Fibroblast of lung (primary cell): ENCODE measurements at regions not wholly inside any gene's neighbourhood (a gene's known extent, or its start where the extent isn't known, plus 50 kb on each side); places are given as distances from the start of the nearest gene placed in this dataset.

ENCODE experiments used
- DNase-seq, 2 donors: peaks; one replicate each; pipeline versions ENCODE4 v3.0.0 to v3.0.0-alpha.2; 2010; ENCODE audit warnings: low read depth in 2 of 2
- H2AFZ ChIP-seq: 2 replicates; pipeline ENCODE4 v1.5.1; 2012; ENCODE audit warnings: low read length, control low read depth, inconsistent platforms
- H3K27ac ChIP-seq: 2 replicates; pipeline ENCODE4 v1.5.1; 2011; ENCODE audit warnings: low read length, control low read depth; ENCODE audit not compliant: insufficient read depth
- H3K27me3 ChIP-seq: 2 replicates; pipeline ENCODE4 v1.5.1; 2011; ENCODE audit warnings: mild to moderate bottlenecking, low read length; ENCODE audit not compliant: control insufficient read depth, insufficient read depth
- H3K36me3 ChIP-seq: 2 replicates; pipeline ENCODE4 v1.5.1; 2011; ENCODE audit warnings: low read length; ENCODE audit not compliant: control insufficient read depth, insufficient read depth
- H3K4me1 ChIP-seq: 2 replicates; pipeline ENCODE4 v1.5.1; 2011; ENCODE audit warnings: low read length; ENCODE audit not compliant: control insufficient read depth, insufficient read depth; ENCODE audit errors: extremely low read depth
- H3K4me2 ChIP-seq: 2 replicates; pipeline ENCODE4 v1.5.1; 2011; ENCODE audit warnings: low read length, control low read depth; ENCODE audit not compliant: insufficient read depth; ENCODE audit errors: extremely low read depth
- H3K4me3 ChIP-seq, 4 experiments: fragments of 200-600 bp in 1 of 4; sonication (generic) in 1 of 4; replicated peaks in 1 of 4; 2 replicates each; pipeline ENCODE4 v1.5.1; 2011 to 2016; ENCODE audit warnings: low read length in 4 of 4, low read depth in 3 of 4, mild to moderate bottlenecking in 3 of 4, control low read depth in 2 of 4, inconsistent platforms in 1 of 4, mixed read lengths in 1 of 4; ENCODE audit not compliant: insufficient read depth in 1 of 4; ENCODE audit errors: control extremely low read depth in 1 of 4
- H3K79me2 ChIP-seq: 2 replicates; pipeline ENCODE4 v1.5.1; 2012; ENCODE audit warnings: mild to moderate bottlenecking, low read length, inconsistent platforms; ENCODE audit not compliant: control insufficient read depth, insufficient read depth
- H3K9ac ChIP-seq: 2 replicates; pipeline ENCODE4 v1.5.1; 2011; ENCODE audit warnings: mild to moderate bottlenecking, low read length, control low read depth; ENCODE audit not compliant: insufficient read depth
- H3K9me3 ChIP-seq: 2 replicates; pipeline ENCODE4 v1.5.1; 2012; ENCODE audit warnings: low read depth, low read length; ENCODE audit not compliant: control insufficient read depth, insufficient read depth
- H4K20me1 ChIP-seq: 2 replicates; pipeline ENCODE4 v1.5.1; 2011; ENCODE audit warnings: low read length; ENCODE audit not compliant: control insufficient read depth, insufficient read depth; ENCODE audit errors: extremely low read depth
- EZH2 ChIP-seq: IDR thresholded peaks from 2 replicates; pipeline ENCODE4 v1.5.1; 2012; ENCODE audit warnings: low read length, control low read depth, mild to moderate bottlenecking; ENCODE audit errors: missing control alignments
- TF ChIP-seq, protein P1 (sequence below), 2 donors: IDR thresholded peaks in 1 of 2; conservative IDR thresholded peaks in 1 of 2; 1 replicate in 1 of 2; 2 replicates in 1 of 2; pipeline ENCODE4 v1.5.1; 2011 to 2012; ENCODE audit warnings: low read length in 2 of 2, control low read depth in 1 of 2, inconsistent platforms in 1 of 2, low read depth in 1 of 2, mild to moderate bottlenecking in 1 of 2

GRCh38 chr3:182135056-182135455 is 423.3 kb downstream of the SOX2 start:
- no peak overlapping the region for H3K9ac ChIP-seq
- TF ChIP-seq, protein P1, sequence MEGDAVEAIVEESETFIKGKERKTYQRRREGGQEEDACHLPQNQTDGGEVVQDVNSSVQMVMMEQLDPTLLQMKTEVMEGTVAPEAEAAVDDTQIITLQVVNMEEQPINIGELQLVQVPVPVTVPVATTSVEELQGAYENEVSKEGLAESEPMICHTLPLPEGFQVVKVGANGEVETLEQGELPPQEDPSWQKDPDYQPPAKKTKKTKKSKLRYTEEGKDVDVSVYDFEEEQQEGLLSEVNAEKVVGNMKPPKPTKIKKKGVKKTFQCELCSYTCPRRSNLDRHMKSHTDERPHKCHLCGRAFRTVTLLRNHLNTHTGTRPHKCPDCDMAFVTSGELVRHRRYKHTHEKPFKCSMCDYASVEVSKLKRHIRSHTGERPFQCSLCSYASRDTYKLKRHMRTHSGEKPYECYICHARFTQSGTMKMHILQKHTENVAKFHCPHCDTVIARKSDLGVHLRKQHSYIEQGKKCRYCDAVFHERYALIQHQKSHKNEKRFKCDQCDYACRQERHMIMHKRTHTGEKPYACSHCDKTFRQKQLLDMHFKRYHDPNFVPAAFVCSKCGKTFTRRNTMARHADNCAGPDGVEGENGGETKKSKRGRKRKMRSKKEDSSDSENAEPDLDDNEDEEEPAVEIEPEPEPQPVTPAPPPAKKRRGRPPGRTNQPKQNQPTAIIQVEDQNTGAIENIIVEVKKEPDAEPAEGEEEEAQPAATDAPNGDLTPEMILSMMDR (conservative IDR thresholded peaks at IDR 0.05 in 1 of 2, IDR thresholded peaks at IDR 0.05 in 1 of 2; ENCODE audit: low read depth in 1 of 2, low read length in 2 of 2): no peak
- TF ChIP-seq EZH2: no peak
- no peak overlapping the region for H3K27ac ChIP-seq
- H3K27me3 ChIP-seq: no peaks in the 10 kb centered on the region
- no peaks in the 10 kb centered on the region for H4K20me1 ChIP-seq
- no peaks in the 10 kb centered on the region for H3K79me2 ChIP-seq
- H3K4me1 ChIP-seq: no peaks in the 10 kb centered on the region
- no peak overlapping the region for H3K4me2 ChIP-seq
- H3K36me3 ChIP-seq: no peaks in the 10 kb centered on the region
- H3K4me3 ChIP-seq: no peak overlapping the region
- H3K9me3 ChIP-seq: no peaks in the 10 kb centered on the region
- no peak for DNase-seq
- no peak overlapping the region for H2AFZ ChIP-seq

GRCh38 chr3:182136008-182136910 is 424.5 kb downstream of the SOX2 start:
- Histone ChIP-seq H3K27ac (no peak overlapping the region), H3K4me2 (no peak overlapping the region), H3K4me1 (no peaks in the 10 kb centered on the region), H4K20me1 (no peaks in the 10 kb centered on the region), H3K79me2 (no peaks in the 10 kb centered on the region), H2AFZ (no peak overlapping the region), H3K27me3 (no peaks in the 10 kb centered on the region), H3K9ac (no peak overlapping the region), H3K36me3 (no peaks in the 10 kb centered on the region), H3K4me3 (no peak overlapping the region), H3K9me3 (no peaks in the 10 kb centered on the region)
- no peak for TF ChIP-seq EZH2
- TF ChIP-seq, protein P1 (conservative IDR thresholded peaks at IDR 0.05 in 1 of 2, IDR thresholded peaks at IDR 0.05 in 1 of 2; ENCODE audit: low read depth in 1 of 2, low read length in 2 of 2): no peak
- no peak for DNase-seq

- H3K79me2 ChIP-seq: no peaks in the 10 kb centered on the region
- no peak overlapping the region for H3K4me3 ChIP-seq
- H3K4me1 ChIP-seq: no peaks in the 10 kb centered on the region
- H3K27ac ChIP-seq: no peak overlapping the region
- H3K9me3 ChIP-seq: no peaks in the 10 kb centered on the region
- no peak overlapping the region for H2AFZ ChIP-seq
- no peaks in the 10 kb centered on the region for H3K36me3 ChIP-seq
- H3K4me2 ChIP-seq: no peak overlapping the region
- no peak overlapping the region for H3K9ac ChIP-seq
- H4K20me1 ChIP-seq: no peaks in the 10 kb centered on the region
- no peak for DNase-seq
- no peaks in the 10 kb centered on the region for H3K27me3 ChIP-seq
- TF ChIP-seq, protein P1 (conservative IDR thresholded peaks at IDR 0.05 in 1 of 2, IDR thresholded peaks at IDR 0.05 in 1 of 2; ENCODE audit: low read depth in 1 of 2, low read length in 2 of 2): no peak
- TF ChIP-seq EZH2: no peak
Measured at GRCh38 chr3:182138393-182138792, 426.7 kb downstream of the SOX2 start.
